Brain microvascular endothelial cell (primary cell): ENCODE measurements at regions not wholly inside any gene's neighbourhood (a gene's known extent, or its start where the extent isn't known, plus 50 kb on each side); places are given as distances from the start of the nearest gene placed in this dataset.

Experiments used
- DNase-seq: peaks from one replicate; pipeline ENCODE4 v3.0.0-alpha.2; 2020
- H3K27ac ChIP-seq: fragments of 250-450 bp; sonication (Bioruptor Pico); 2 replicates; pipeline ENCODE4 v1.5.1; 2020; ENCODE audit warnings: mild to moderate bottlenecking, moderate library complexity
- H3K27me3 ChIP-seq: fragments of 250-450 bp; sonication (Bioruptor Pico); replicated peaks from 2 replicates; pipeline ENCODE4 v1.5.1; 2020; ENCODE audit warnings: mild to moderate bottlenecking
- H3K36me3 ChIP-seq: fragments of 250-450 bp; sonication (Bioruptor Pico); replicated peaks from 2 replicates; pipeline ENCODE4 v1.5.1; 2020; ENCODE audit warnings: mild to moderate bottlenecking
- H3K4me3 ChIP-seq: 2 replicates; pipeline ENCODE4 v1.5.1; 2011; ENCODE audit warnings: low read depth, mild to moderate bottlenecking, control low read depth, low read length, moderate library complexity
- CTCF ChIP-seq: IDR thresholded peaks from 2 replicates; pipeline ENCODE4 v1.5.1; 2011; ENCODE audit warnings: low read depth, mild to moderate bottlenecking, moderate library complexity, low read length, control low read depth, inconsistent platforms; ENCODE audit errors: missing control alignments
- in situ Hi-C: cut with HindIII; loops from 2 replicates; pipeline ENCODE4 v1.10.0; 2017; ENCODE audit warnings: low sequenced_read_pairs, low pct_ligation_motif_present

- in situ Hi-C loops, result no loop called here
- Histone ChIP-seq H3K27me3 (no peaks in the 10 kb centered on the region), H3K36me3 (no peaks in the 10 kb centered on the region), H3K27ac (no peak overlapping the region), H3K4me3 (no peak overlapping the region)
- no peak for DNase-seq
- no peak for TF ChIP-seq CTCF
These were observed 89.0 kb upstream of the TLK1 start for GRCh38 chr2:171249689-171250088.

GRCh38 chr2:171247741-171248662 is 87.3 kb upstream of the TLK1 start:
- H3K36me3 ChIP-seq, result no peaks in the 10 kb centered on the region
- no peak overlapping the region for H3K4me3 ChIP-seq
- no peak overlapping the region for H3K27ac ChIP-seq
- H3K27me3 ChIP-seq, result no peaks in the 10 kb centered on the region
- no peak for TF ChIP-seq CTCF
- in situ Hi-C loops, result no loop called here
- no peak for DNase-seq

- peak; percentile 9 for DNase-seq
- in situ Hi-C loops, result no loop called here
These were observed 84.5 kb upstream of the TLK1 start for GRCh38 chr2:171244970-171245782.

GRCh38 chr2:171244466-171244969 is 83.8 kb upstream of the TLK1 start:
- TF ChIP-seq CTCF, result no peak
- in situ Hi-C loops, result no loop called here
- DNase-seq, result peak; percentile 68
- peak overlapping the region; percentile 30 for H3K27ac ChIP-seq
- H3K36me3 ChIP-seq, result no peaks in the 10 kb centered on the region
- no peak overlapping the region for H3K4me3 ChIP-seq
- no peaks in the 10 kb centered on the region for H3K27me3 ChIP-seq

More at GRCh38 chr2:171244970-171245782, 84.5 kb upstream of the TLK1 start:
- Histone ChIP-seq H3K27ac (peak overlapping the region; percentile 30), H3K36me3 (no peaks in the 10 kb centered on the region), H3K27me3 (no peaks in the 10 kb centered on the region), H3K4me3 (no peak overlapping the region)
- TF ChIP-seq CTCF, result no peak

GRCh38 chr2:171241771-171242170 is 81.1 kb upstream of the TLK1 start:
- no peak for DNase-seq
- no peaks in the 10 kb centered on the region for H3K36me3 ChIP-seq

More at GRCh38 chr2:171241771-171242170, 81.1 kb upstream of the TLK1 start:
- Histone ChIP-seq H3K27me3 (no peaks in the 10 kb centered on the region), H3K27ac (no peak overlapping the region), H3K4me3 (no peak overlapping the region)
- in situ Hi-C loops, result no loop called here
- TF ChIP-seq CTCF, result no peak
